DND-41 (cell line): ENCODE measurements at regions not wholly inside any gene's neighbourhood (a gene's known extent, or its start where the extent isn't known, plus 50 kb on each side); places are given as distances from the start of the nearest gene placed in this dataset.

Source experiments
- CTCF ChIP-seq: IDR thresholded peaks from 2 replicates; pipeline ENCODE4 v1.5.1; 2012; ENCODE audit warnings: borderline replicate concordance, low read length, moderate library complexity, mild to moderate bottlenecking; ENCODE audit not compliant: poor library complexity, severe bottlenecking; ENCODE audit errors: extremely low read depth
- EZH2 ChIP-seq: IDR thresholded peaks from 3 replicates; pipeline ENCODE4 v1.6.1; 2012; ENCODE audit warnings: borderline replicate concordance, low read depth, mild to moderate bottlenecking, moderate library complexity, low read length, inconsistent platforms; ENCODE audit not compliant: severe bottlenecking

DNA sequence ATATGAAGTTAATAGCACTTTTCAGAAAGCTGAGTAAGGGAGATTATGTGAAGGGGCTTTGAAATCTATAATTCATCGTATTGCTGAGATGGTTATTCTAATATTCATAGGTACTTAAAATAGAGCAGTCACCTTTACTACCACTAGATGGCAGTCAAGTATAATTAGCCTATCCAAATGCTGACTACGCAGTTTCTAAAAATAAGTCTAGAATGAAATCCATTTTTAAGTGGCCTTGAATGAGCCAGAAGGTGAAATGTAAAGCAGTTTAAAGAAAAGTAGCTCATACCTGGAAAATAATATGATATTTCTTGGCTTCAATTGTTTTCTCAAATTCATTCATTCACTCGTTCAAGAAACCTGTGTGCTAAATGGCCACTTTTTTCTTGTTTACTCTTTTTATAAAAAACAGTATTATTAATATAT, 1277.1 kb downstream of the GATA3 start:
- TF ChIP-seq CTCF (peak; percentile 85), EZH2 (no peak)
